ENCODE measurements at regions not wholly inside any gene's neighbourhood (a gene's known extent, or its start where the extent isn't known, plus 50 kb on each side); places are given as distances from the start of the nearest gene placed in this dataset.

- no peaks in the 10 kb centered on the region for H3K4me1 ChIP-seq
- no peaks in the 10 kb centered on the region for H3K9me3 ChIP-seq
- H3K27me3 ChIP-seq = no peaks in the 10 kb centered on the region
- no peak overlapping the region for H3K4me3 ChIP-seq
- intact Hi-C loops (cut with DNase I) = no loop called here
- TF ChIP-seq CTCF (IDR thresholded peaks at IDR 0.05) (no peak), POLR2A (IDR thresholded peaks at IDR 0.05) (no peak)
- no peak for DNase-seq
- H3K36me3 ChIP-seq = no peaks in the 10 kb centered on the region
- H3K27ac ChIP-seq = no peak overlapping the region
- ATAC-seq = no peak
Observed at GRCh38 chr18:34549367-34549766, 160.7 kb upstream of the DTNA start.

GRCh38 chr18:34550156-34550555, 159.9 kb upstream of the DTNA start:
- DNase-seq = no peak
- Histone ChIP-seq H3K4me1 (no peaks in the 10 kb centered on the region), H3K4me3 (no peak overlapping the region), H3K27ac (no peak overlapping the region), H3K9me3 (no peaks in the 10 kb centered on the region), H3K27me3 (no peaks in the 10 kb centered on the region), H3K36me3 (no peaks in the 10 kb centered on the region)
- TF ChIP-seq CTCF (IDR thresholded peaks at IDR 0.05) = no peak
- TF ChIP-seq POLR2A (IDR thresholded peaks at IDR 0.05) = no peak
- no peak for ATAC-seq
- WGBS (ENCODE audit: insufficient coverage, low coverage, low lambda C conversion rate, missing lambda C conversion rate) = 77% methylated on average over 4 of the region's 4 CpGs
- intact Hi-C loops (cut with DNase I) = no loop called here

GRCh38 chr18:34550902-34551301, 159.2 kb upstream of the DTNA start:
- Histone ChIP-seq H3K27me3 (no peaks in the 10 kb centered on the region), H3K9me3 (no peaks in the 10 kb centered on the region), H3K27ac (no peak overlapping the region), H3K4me3 (no peak overlapping the region), H3K36me3 (no peaks in the 10 kb centered on the region), H3K4me1 (no peaks in the 10 kb centered on the region)
- whole genome bisulfite sequencing (ENCODE audit: insufficient coverage, low coverage, low lambda C conversion rate, missing lambda C conversion rate) = 75% methylated on average over 1 of the region's 1 CpG
- DNase-seq (no peak), ATAC-seq (no peak)
- no peak for TF ChIP-seq POLR2A (IDR thresholded peaks at IDR 0.05)
- TF ChIP-seq CTCF (IDR thresholded peaks at IDR 0.05) = no peak
- intact Hi-C loops (cut with DNase I) = no loop called here

- DNase-seq (no peak), ATAC-seq (no peak)
- no peak overlapping the region for H3K27ac ChIP-seq
- H3K4me3 ChIP-seq = no peak overlapping the region
- H3K9me3 ChIP-seq = no peaks in the 10 kb centered on the region
- no peak for TF ChIP-seq POLR2A (IDR thresholded peaks at IDR 0.05)
- TF ChIP-seq CTCF (IDR thresholded peaks at IDR 0.05) = no peak
- H3K36me3 ChIP-seq = no peaks in the 10 kb centered on the region
- no peaks in the 10 kb centered on the region for H3K4me1 ChIP-seq
- intact Hi-C loops (cut with DNase I) = no loop called here
- no peaks in the 10 kb centered on the region for H3K27me3 ChIP-seq
- WGBS (ENCODE audit: insufficient coverage, low coverage, low lambda C conversion rate, missing lambda C conversion rate) = 62% methylated on average over 2 of the region's 2 CpGs
Observed at GRCh38 chr18:34551824-34552223, 158.3 kb upstream of the DTNA start.

GRCh38 chr18:34562252-34562870, 147.7 kb upstream of the DTNA start:
- Histone ChIP-seq H3K27me3 (no peaks in the 10 kb centered on the region), H3K4me3 (no peak overlapping the region), H3K36me3 (no peaks in the 10 kb centered on the region), H3K4me1 (no peaks in the 10 kb centered on the region), H3K9me3 (no peaks in the 10 kb centered on the region), H3K27ac (no peak overlapping the region)
- DNase-seq (no peak), ATAC-seq (no peak)
- WGBS (ENCODE audit: insufficient coverage, low coverage, low lambda C conversion rate, missing lambda C conversion rate) = 80% methylated on average over 6 of the region's 6 CpGs
- TF ChIP-seq POLR2A (IDR thresholded peaks at IDR 0.05) = no peak
- no peak for TF ChIP-seq CTCF (IDR thresholded peaks at IDR 0.05)
- intact Hi-C loops (cut with DNase I) = no loop called here
